ENCODE measurements at regions not wholly inside any gene's neighbourhood (a gene's known extent, or its start where the extent isn't known, plus 50 kb on each side); places are given as distances from the start of the nearest gene placed in this dataset.

DNA sequence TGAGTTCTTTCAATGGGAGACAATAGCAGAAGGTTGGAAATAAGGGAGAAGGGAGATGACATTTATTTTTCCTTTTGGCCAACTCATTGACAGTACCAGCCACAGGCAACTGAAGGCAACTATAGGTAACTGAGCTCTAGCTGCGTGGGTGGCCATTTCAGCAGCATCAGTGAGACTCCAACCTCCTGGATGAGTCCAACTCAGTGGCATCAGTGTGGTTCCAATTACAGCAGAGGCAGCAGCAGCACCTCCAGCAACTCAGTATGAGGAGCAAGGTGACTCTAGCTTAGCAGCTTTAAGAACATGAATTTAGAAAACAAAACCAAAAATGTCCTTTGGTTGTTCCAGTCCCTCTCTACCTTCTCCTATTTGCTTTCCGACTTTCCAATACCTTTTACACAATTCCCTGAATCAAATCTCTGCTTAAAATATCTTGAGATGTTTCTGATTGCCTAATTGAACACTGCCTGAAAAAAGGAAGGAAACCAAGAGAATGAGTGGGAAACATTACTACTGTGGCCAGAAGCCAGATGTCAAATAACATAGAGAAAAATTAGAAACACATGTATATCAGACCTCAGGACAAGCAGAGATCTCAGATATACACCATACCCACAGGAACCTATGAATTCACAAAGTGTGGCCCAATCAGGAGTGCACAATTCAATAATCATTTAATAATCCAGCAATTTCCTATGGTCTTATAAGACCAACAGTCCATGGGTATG is 166.5 kb upstream of the RORB start:
- no peak for DNase-seq
- Mint-ChIP-seq H3K36me3 (no peaks in the 10 kb centered on the region), H3K9me3 (no peaks in the 10 kb centered on the region), H3K4me3 (peak overlapping the region in 1 of 2 donors; percentile 63), H3K27ac (no peak overlapping the region), H3K4me1 (peaks cover 71% of the 10 kb centered on the region), H3K27me3 (ENCODE audit: low read depth in 3 of 3) (peaks cover 0 to 1% (median 0%) of the 10 kb centered on the region in 3 donors)
- Histone ChIP-seq H4K20me1 (ENCODE audit: insufficient read depth, low read length) (no peaks in the 10 kb centered on the region), H2AFZ (ENCODE audit: insufficient read depth, low read depth, low read length, poor library complexity, severe bottlenecking) (no peak overlapping the region), H3K9me3 (replicated peaks in 1 of 2; ENCODE audit: control insufficient read depth in 1 of 2, insufficient read depth in 1 of 2, low read length in 2 of 2) (no peaks in the 10 kb centered on the region), H3K27me3 (ENCODE audit: control insufficient read depth in 2 of 2, insufficient read depth in 2 of 2, low read length in 2 of 2) (no peaks in the 10 kb centered on the region), H3K36me3 (replicated peaks in 1 of 2; ENCODE audit: control insufficient read depth in 1 of 2, insufficient read depth in 2 of 2, low read length in 2 of 2) (no peaks in the 10 kb centered on the region), H3K4me1 (ENCODE audit: control insufficient read depth in 1 of 2, insufficient read depth in 2 of 2, low read length in 2 of 2) (peaks cover 9 to 44% of the 10 kb centered on the region in 2 donors), H3K4me3 (replicated peaks in 1 of 3; ENCODE audit: low read depth in 2 of 3, low read length in 3 of 3) (no peak overlapping the region), H3K27ac (ENCODE audit: low read depth in 1 of 2, low read length in 2 of 2) (no peak overlapping the region), H3K79me2 (ENCODE audit: insufficient read depth, low read length) (no peaks in the 10 kb centered on the region), H3K9ac (ENCODE audit: insufficient read depth, low read length, poor library complexity, severe bottlenecking) (no peak overlapping the region), H3K4me2 (replicated peaks; ENCODE audit: extremely low read depth, low read length, poor library complexity, severe bottlenecking) (no peak overlapping the region)
- WGBS (ENCODE audit: insufficient coverage): 100% methylated on average over 1 of the region's 2 CpGs
- TF ChIP-seq CTCF (IDR thresholded peaks at IDR 0.05): no peak
- intact Hi-C loops (cut with micrococcal nuclease): no loop called here

GRCh38 chr9:74331607-74332006 is 165.5 kb upstream of the RORB start:
- Histone ChIP-seq H3K4me3 (replicated peaks in 1 of 3; ENCODE audit: low read depth in 2 of 3, low read length in 3 of 3) (no peak overlapping the region), H3K79me2 (ENCODE audit: insufficient read depth, low read length) (no peaks in the 10 kb centered on the region), H3K4me1 (ENCODE audit: control insufficient read depth in 1 of 2, insufficient read depth in 2 of 2, low read length in 2 of 2) (peaks cover 9 to 44% of the 10 kb centered on the region in 2 donors), H3K9me3 (replicated peaks in 1 of 2; ENCODE audit: control insufficient read depth in 1 of 2, insufficient read depth in 1 of 2, low read length in 2 of 2) (no peaks in the 10 kb centered on the region), H3K9ac (ENCODE audit: insufficient read depth, low read length, poor library complexity, severe bottlenecking) (no peak overlapping the region), H3K36me3 (replicated peaks in 1 of 2; ENCODE audit: control insufficient read depth in 1 of 2, insufficient read depth in 2 of 2, low read length in 2 of 2) (no peaks in the 10 kb centered on the region), H3K4me2 (replicated peaks; ENCODE audit: extremely low read depth, low read length, poor library complexity, severe bottlenecking) (no peak overlapping the region), H3K27me3 (ENCODE audit: control insufficient read depth in 2 of 2, insufficient read depth in 2 of 2, low read length in 2 of 2) (no peaks in the 10 kb centered on the region), H3K27ac (ENCODE audit: low read depth in 1 of 2, low read length in 2 of 2) (no peak overlapping the region), H4K20me1 (ENCODE audit: insufficient read depth, low read length) (no peaks in the 10 kb centered on the region), H2AFZ (ENCODE audit: insufficient read depth, low read depth, low read length, poor library complexity, severe bottlenecking) (no peak overlapping the region)
- intact Hi-C loops (cut with micrococcal nuclease): no loop called here
- Mint-ChIP-seq H3K27me3 (ENCODE audit: low read depth in 3 of 3) (peaks cover 0 to 1% (median 0%) of the 10 kb centered on the region in 3 donors), H3K4me1 (peaks cover 69% of the 10 kb centered on the region), H3K9me3 (peaks cover 0 to 2% (median 0%) of the 10 kb centered on the region in 7 donors), H3K36me3 (no peaks in the 10 kb centered on the region), H3K27ac (no peak overlapping the region), H3K4me3 (no peak overlapping the region)
- DNase-seq: no peak
- TF ChIP-seq CTCF (IDR thresholded peaks at IDR 0.05): no peak
- no CpG with 5 or more reads among the region's 3 CpGs for WGBS (ENCODE audit: insufficient coverage)

All from CD14-positive monocyte (primary cell).